ENCODE measurements at regions not wholly inside any gene's neighbourhood (a gene's known extent, or its start where the extent isn't known, plus 50 kb on each side); places are given as distances from the start of the nearest gene placed in this dataset.

- Mint-ChIP-seq H3K4me1 (ENCODE audit: low read depth) (peaks cover 25% of the 10 kb centered on the region), H3K4me3 (ENCODE audit: unreplicated experiment) (no peak overlapping the region), H3K27ac (ENCODE audit: unreplicated experiment) (peak overlapping the region; percentile 75), H3K27me3 (ENCODE audit: low read depth) (no peaks in the 10 kb centered on the region), H3K36me3 (ENCODE audit: low read depth) (no peaks in the 10 kb centered on the region), H3K9me3 (ENCODE audit: low read depth) (no peaks in the 10 kb centered on the region)
- TF ChIP-seq CTCF (IDR thresholded peaks at IDR 0.05) = peak; percentile 31
- no peak for DNase-seq (ENCODE audit: low spot score)
Observed at GRCh38 chr5:122576256-122577016, 198.4 kb upstream of the SNX2 start.

- Mint-ChIP-seq H3K4me3 (ENCODE audit: unreplicated experiment) (no peak overlapping the region), H3K9me3 (ENCODE audit: low read depth) (no peaks in the 10 kb centered on the region), H3K27me3 (ENCODE audit: low read depth) (no peaks in the 10 kb centered on the region), H3K36me3 (ENCODE audit: low read depth) (no peaks in the 10 kb centered on the region), H3K4me1 (ENCODE audit: low read depth) (peaks cover 46% of the 10 kb centered on the region), H3K27ac (ENCODE audit: unreplicated experiment) (no peak overlapping the region)
- TF ChIP-seq CTCF (IDR thresholded peaks at IDR 0.05) = no peak
- no peak for DNase-seq (ENCODE audit: low spot score)
Observed at GRCh38 chr5:122581629-122582028, 193.3 kb upstream of the SNX2 start.

DNA sequence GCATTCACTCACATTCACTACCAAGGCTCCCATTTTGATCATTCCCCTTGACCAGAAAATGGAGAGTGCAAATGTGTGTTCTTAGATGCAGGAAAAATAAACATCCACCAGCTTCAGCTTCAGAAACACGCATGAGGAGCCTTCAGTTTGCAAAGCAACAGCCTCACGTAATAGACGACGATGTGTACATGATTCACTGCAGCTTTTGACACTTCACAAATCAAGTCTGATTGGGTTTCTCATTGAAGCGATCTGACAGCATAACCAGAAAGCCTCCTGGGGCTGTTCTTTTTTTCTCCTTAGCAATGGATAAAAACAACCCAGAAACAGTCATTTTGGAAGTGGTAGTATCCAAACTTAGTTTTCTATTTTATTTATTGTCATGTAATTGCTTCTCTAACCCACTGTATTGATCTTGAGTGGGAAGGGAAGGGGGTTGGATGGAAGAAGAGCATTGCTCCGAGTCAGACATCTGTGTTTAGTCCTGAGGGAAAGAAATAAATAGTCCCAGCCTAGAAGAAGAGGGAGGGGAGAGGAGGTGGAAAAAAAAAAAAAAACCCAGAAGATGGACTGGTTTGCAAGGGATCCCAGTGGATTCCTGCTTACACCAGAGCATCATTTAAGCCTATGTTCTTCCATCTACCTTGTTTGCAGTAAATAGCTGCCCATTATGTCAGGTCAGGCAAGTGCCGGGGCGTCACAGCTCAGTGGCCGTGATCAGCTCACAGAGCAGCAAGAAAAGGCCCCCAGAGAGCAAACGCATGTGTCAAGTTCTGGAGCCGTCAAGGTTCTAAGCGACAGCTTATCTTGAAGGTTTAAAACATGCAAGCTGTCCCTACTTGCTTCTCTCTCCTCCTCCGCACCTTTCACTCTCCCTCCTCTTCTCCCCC lies 190.2 kb upstream of the SNX2 start:
- TF ChIP-seq CTCF (IDR thresholded peaks at IDR 0.05) = no peak
- Mint-ChIP-seq H3K9me3 (ENCODE audit: low read depth) (no peaks in the 10 kb centered on the region), H3K27me3 (ENCODE audit: low read depth) (no peaks in the 10 kb centered on the region), H3K4me3 (ENCODE audit: unreplicated experiment) (no peak overlapping the region), H3K36me3 (ENCODE audit: low read depth) (no peaks in the 10 kb centered on the region), H3K27ac (ENCODE audit: unreplicated experiment) (peak overlapping the region; percentile 41), H3K4me1 (ENCODE audit: low read depth) (peaks cover 53% of the 10 kb centered on the region)
- DNase-seq (ENCODE audit: low spot score) = no peak

GRCh38 chr5:122585371-122585770 lies 189.5 kb upstream of the SNX2 start:
- no peak for DNase-seq (ENCODE audit: low spot score)
- peak overlapping the region; percentile 41 for H3K27ac Mint-ChIP-seq (ENCODE audit: unreplicated experiment)
- no peaks in the 10 kb centered on the region for H3K36me3 Mint-ChIP-seq (ENCODE audit: low read depth)
- H3K4me1 Mint-ChIP-seq (ENCODE audit: low read depth) = peaks cover 53% of the 10 kb centered on the region
- no peak for TF ChIP-seq CTCF (IDR thresholded peaks at IDR 0.05)
- H3K9me3 Mint-ChIP-seq (ENCODE audit: low read depth) = no peaks in the 10 kb centered on the region
- no peak overlapping the region for H3K4me3 Mint-ChIP-seq (ENCODE audit: unreplicated experiment)
- no peaks in the 10 kb centered on the region for H3K27me3 Mint-ChIP-seq (ENCODE audit: low read depth)

DNA sequence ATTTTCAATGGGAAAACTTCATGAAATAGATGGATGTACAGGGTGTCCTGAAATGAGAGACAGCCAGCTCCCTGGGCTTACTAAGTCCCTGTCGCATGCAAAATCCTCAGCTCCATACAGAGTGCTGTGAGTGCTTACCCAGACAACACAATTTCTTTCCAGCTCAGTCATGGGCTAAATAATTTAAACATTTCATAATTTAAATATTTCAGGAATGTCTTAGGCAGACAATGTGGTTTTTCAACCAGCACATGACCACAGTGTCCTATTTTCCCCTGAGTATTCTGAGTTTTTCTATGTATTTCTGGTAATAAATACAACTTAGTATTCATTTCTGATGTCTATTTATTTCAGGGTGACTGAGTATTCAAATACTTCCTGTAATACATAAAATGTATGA lies 188.5 kb upstream of the SNX2 start:
- peaks cover 53% of the 10 kb centered on the region for H3K4me1 Mint-ChIP-seq (ENCODE audit: low read depth)
- H3K27ac Mint-ChIP-seq (ENCODE audit: unreplicated experiment) = peak overlapping the region; percentile 81
- no peak for DNase-seq (ENCODE audit: low spot score)
- no peak overlapping the region for H3K4me3 Mint-ChIP-seq (ENCODE audit: unreplicated experiment)
- no peaks in the 10 kb centered on the region for H3K36me3 Mint-ChIP-seq (ENCODE audit: low read depth)
- H3K9me3 Mint-ChIP-seq (ENCODE audit: low read depth) = no peaks in the 10 kb centered on the region
- no peak for TF ChIP-seq CTCF (IDR thresholded peaks at IDR 0.05)
- no peaks in the 10 kb centered on the region for H3K27me3 Mint-ChIP-seq (ENCODE audit: low read depth)

All from chondrocyte (in vitro differentiated cells).